ENCODE measurements at regions not wholly inside any gene's neighbourhood (a gene's known extent, or its start where the extent isn't known, plus 50 kb on each side); places are given as distances from the start of the nearest gene placed in this dataset.
"Not testable (repeated sequence)": the region's sequence is repeated elsewhere in the genome, so short reads cannot be mapped to it uniquely, and the experiment has no call there.

GRCh38 chr1:37310064-37310463 is 164.3 kb upstream of the ZC3H12A start:
- no peak for DNase-seq (ENCODE audit: low read depth in 2 of 3, low spot score in 1 of 3)

- no peak for DNase-seq (ENCODE audit: low read depth in 2 of 3, low spot score in 1 of 3)
Observed at GRCh38 chr1:37315371-37315846, 159.0 kb upstream of the ZC3H12A start.

GRCh38 chr1:37317870-37318467 is 156.4 kb upstream of the ZC3H12A start:
- DNase-seq (ENCODE audit: low read depth in 2 of 3, low spot score in 1 of 3): no peak

GRCh38 chr1:37318490-37318889 is 155.9 kb upstream of the ZC3H12A start:
- no peak for DNase-seq (ENCODE audit: low read depth in 2 of 3, low spot score in 1 of 3)

- no peak for DNase-seq (ENCODE audit: low read depth in 2 of 3, low spot score in 1 of 3)
Observed at GRCh38 chr1:37319284-37319683, 155.1 kb upstream of the ZC3H12A start.

- peak; percentile 3 to 39 (median 19) for DNase-seq (ENCODE audit: low read depth in 2 of 3, low spot score in 1 of 3)
Observed at GRCh38 chr1:37323486-37324377, 150.6 kb upstream of the ZC3H12A start.

- no peak for DNase-seq (ENCODE audit: low read depth in 2 of 3, low spot score in 1 of 3)
Observed at GRCh38 chr1:37325010-37325409, 149.4 kb upstream of the ZC3H12A start.

GRCh38 chr1:37325509-37326437 is 148.6 kb upstream of the ZC3H12A start:
- DNase-seq (ENCODE audit: low read depth in 2 of 3, low spot score in 1 of 3): no peak

- DNase-seq (ENCODE audit: low read depth in 2 of 3, low spot score in 1 of 3): no peak
Observed at GRCh38 chr1:37332126-37332525, 142.3 kb upstream of the ZC3H12A start.

- DNase-seq (ENCODE audit: low read depth in 2 of 3, low spot score in 1 of 3): no peak
Observed at GRCh38 chr1:37338658-37339057, 135.7 kb upstream of the ZC3H12A start.

- no peak for DNase-seq (ENCODE audit: low read depth in 2 of 3, low spot score in 1 of 3)
Observed at GRCh38 chr1:37342736-37343135, 131.6 kb upstream of the ZC3H12A start.

- DNase-seq (ENCODE audit: low read depth in 2 of 3, low spot score in 1 of 3): no peak
Observed at GRCh38 chr1:37347104-37347649, 127.2 kb upstream of the ZC3H12A start.

- no peak for DNase-seq (ENCODE audit: low read depth in 2 of 3, low spot score in 1 of 3)
Observed at GRCh38 chr1:37353871-37354270, 120.5 kb upstream of the ZC3H12A start.

GRCh38 chr1:37354876-37355650 is 119.3 kb upstream of the ZC3H12A start:
- DNase-seq (ENCODE audit: low read depth in 2 of 3, low spot score in 1 of 3): no peak

GRCh38 chr1:37358992-37359391 is 115.4 kb upstream of the ZC3H12A start:
- no peak for DNase-seq (ENCODE audit: low read depth in 2 of 3, low spot score in 1 of 3)

GRCh38 chr1:37360011-37360410 is 114.4 kb upstream of the ZC3H12A start:
- DNase-seq (ENCODE audit: low read depth in 2 of 3, low spot score in 1 of 3): no peak

GRCh38 chr1:37362594-37363385 is 111.6 kb upstream of the ZC3H12A start:
- no peak for DNase-seq (ENCODE audit: low read depth in 2 of 3, low spot score in 1 of 3)

- DNase-seq (ENCODE audit: low read depth in 2 of 3, low spot score in 1 of 3): no peak
Observed at GRCh38 chr1:37363535-37363934, 110.8 kb upstream of the ZC3H12A start.

- not testable (repeated sequence) for DNase-seq (ENCODE audit: low read depth in 2 of 3, low spot score in 1 of 3)
Observed at GRCh38 chr1:37368665-37369315, 105.6 kb upstream of the ZC3H12A start.
